Parathyroid adenoma (tissue), 2 donors: ENCODE measurements at regions not wholly inside any gene's neighbourhood (a gene's known extent, or its start where the extent isn't known, plus 50 kb on each side); places are given as distances from the start of the nearest gene placed in this dataset.

ENCODE experiments used
- H2AFZ ChIP-seq: fragments of 300-600 bp; sonication (generic); one replicate; pipeline ENCODE4 v1.7.0; 2017; ENCODE audit warnings: antibody characterized with exemption, mild to moderate bottlenecking
- H3K27ac ChIP-seq: fragments of 300-600 bp; sonication (generic); one replicate; pipeline ENCODE4 v1.7.0; 2017
- H3K27me3 ChIP-seq: fragments of 300-600 bp; sonication (generic); one replicate; pipeline ENCODE4 v1.7.0; 2017; ENCODE audit warnings: low read length; ENCODE audit not compliant: control insufficient read depth, insufficient read depth
- H3K36me3 ChIP-seq: fragments of 300-600 bp; sonication (generic); one replicate; pipeline ENCODE4 v1.7.0; 2017; ENCODE audit warnings: low read length; ENCODE audit not compliant: control insufficient read depth, insufficient read depth
- H3K4me1 ChIP-seq: fragments of 300-600 bp; sonication (generic); one replicate; pipeline ENCODE4 v1.7.0; 2017; ENCODE audit warnings: control low read depth
- H3K4me2 ChIP-seq: fragments of 300-600 bp; sonication (generic); one replicate; pipeline ENCODE4 v1.7.0; 2017; ENCODE audit warnings: low read length
- H3K4me3 ChIP-seq: fragments of 300-600 bp; sonication (generic); one replicate; pipeline ENCODE4 v1.7.0; 2017; ENCODE audit warnings: low read depth, low read length
- H3K79me2 ChIP-seq: fragments of 300-600 bp; sonication (generic); one replicate; pipeline ENCODE4 v1.7.0; 2017; ENCODE audit warnings: control low read depth
- H3K9ac ChIP-seq: fragments of 300-600 bp; sonication (generic); one replicate; pipeline ENCODE4 v1.7.0; 2017; ENCODE audit warnings: mild to moderate bottlenecking
- H3K9me3 ChIP-seq: fragments of 300-600 bp; sonication (generic); one replicate; pipeline ENCODE4 v1.7.0; 2017; ENCODE audit warnings: low read length; ENCODE audit not compliant: control insufficient read depth
- CTCF ChIP-seq: fragments of 300-600 bp; sonication (generic); IDR thresholded peaks from one replicate; pipeline ENCODE4 v1.7.0; 2017; ENCODE audit warnings: antibody characterized with exemption, mild to moderate bottlenecking
- donor health status: primary hyperparathyroidism.

DNA sequence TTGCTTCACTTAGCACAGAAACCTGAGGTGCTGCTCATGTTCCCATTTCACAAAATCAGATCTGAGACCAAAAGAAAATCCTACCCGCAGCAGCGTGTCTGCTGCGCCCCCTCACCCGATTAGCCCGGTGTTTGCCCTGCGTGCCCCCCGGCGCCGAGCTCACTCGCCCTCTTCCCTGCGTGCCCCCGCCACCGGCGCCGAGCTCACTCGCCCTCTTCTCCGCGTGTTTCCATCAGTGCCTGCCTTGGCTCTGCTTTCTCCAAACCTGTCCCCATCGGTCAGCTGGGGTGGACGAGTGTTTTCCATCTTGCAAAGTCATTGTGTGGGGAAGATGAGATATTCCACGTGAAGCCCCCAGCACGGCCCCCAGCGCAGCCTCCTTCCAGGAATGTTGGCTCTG lies 225.3 kb upstream of the PITRM1 start:
- Histone ChIP-seq H3K9me3 (no peaks in the 10 kb centered on the region), H3K9ac (no peak overlapping the region), H3K79me2 (no peaks in the 10 kb centered on the region), H3K4me3 (no peak overlapping the region), H3K27me3 (no peaks in the 10 kb centered on the region), H2AFZ (no peak overlapping the region), H3K4me1 (no peaks in the 10 kb centered on the region), H3K4me2 (no peak overlapping the region), H3K27ac (no peak overlapping the region), H3K36me3 (no peaks in the 10 kb centered on the region)
- no peak for TF ChIP-seq CTCF

GRCh38 chr10:3397231-3397630 lies 224.6 kb upstream of the PITRM1 start:
- Histone ChIP-seq H2AFZ (no peak overlapping the region), H3K27ac (no peak overlapping the region), H3K4me1 (no peaks in the 10 kb centered on the region), H3K9ac (no peak overlapping the region), H3K9me3 (no peaks in the 10 kb centered on the region), H3K4me3 (no peak overlapping the region), H3K79me2 (no peaks in the 10 kb centered on the region), H3K4me2 (no peak overlapping the region), H3K27me3 (no peaks in the 10 kb centered on the region), H3K36me3 (no peaks in the 10 kb centered on the region)
- TF ChIP-seq CTCF, result no peak

DNA sequence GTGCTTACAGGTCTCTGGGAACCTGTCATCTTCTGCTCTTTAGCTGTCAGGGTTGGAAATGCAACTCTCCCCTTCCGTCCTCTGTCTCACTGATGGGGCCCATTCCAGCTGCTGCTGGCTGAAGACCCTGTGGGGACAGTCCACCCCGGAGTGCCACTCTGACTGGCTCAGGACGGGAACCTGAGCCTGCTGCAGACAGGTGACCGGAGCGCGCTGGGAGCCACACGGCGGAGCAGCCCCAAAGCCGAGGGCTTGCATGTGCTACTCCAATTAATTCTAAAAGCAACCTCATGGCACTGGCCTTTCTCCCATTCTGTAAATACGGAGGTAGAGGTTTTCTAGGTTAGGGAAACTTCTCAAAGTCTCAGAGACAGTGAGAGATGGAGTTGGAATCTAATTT lies 223.5 kb upstream of the PITRM1 start:
- Histone ChIP-seq H2AFZ (no peak overlapping the region), H3K27me3 (no peaks in the 10 kb centered on the region), H3K4me2 (no peak overlapping the region), H3K79me2 (no peaks in the 10 kb centered on the region), H3K9me3 (no peaks in the 10 kb centered on the region), H3K9ac (no peak overlapping the region), H3K4me1 (no peaks in the 10 kb centered on the region), H3K36me3 (no peaks in the 10 kb centered on the region), H3K4me3 (no peak overlapping the region), H3K27ac (no peak overlapping the region)
- no peak for TF ChIP-seq CTCF

- H3K4me2 ChIP-seq, result no peak overlapping the region
- H3K27ac ChIP-seq, result no peak overlapping the region
- H2AFZ ChIP-seq, result no peak overlapping the region
- H3K4me1 ChIP-seq, result no peaks in the 10 kb centered on the region
- no peaks in the 10 kb centered on the region for H3K36me3 ChIP-seq
- no peak overlapping the region for H3K4me3 ChIP-seq
- no peak overlapping the region for H3K9ac ChIP-seq
- H3K79me2 ChIP-seq, result no peaks in the 10 kb centered on the region
- no peaks in the 10 kb centered on the region for H3K27me3 ChIP-seq
- H3K9me3 ChIP-seq, result no peaks in the 10 kb centered on the region
- no peak for TF ChIP-seq CTCF
Measured at GRCh38 chr10:3395458-3395861, 222.9 kb upstream of the PITRM1 start.

- Histone ChIP-seq H3K9me3 (no peaks in the 10 kb centered on the region), H3K9ac (no peak overlapping the region), H2AFZ (no peak overlapping the region), H3K36me3 (no peaks in the 10 kb centered on the region), H3K27ac (no peak overlapping the region), H3K79me2 (no peaks in the 10 kb centered on the region), H3K4me2 (no peak overlapping the region), H3K4me3 (no peak overlapping the region), H3K4me1 (no peaks in the 10 kb centered on the region), H3K27me3 (no peaks in the 10 kb centered on the region)
- TF ChIP-seq CTCF, result no peak
Measured at GRCh38 chr10:3395041-3395440, 222.5 kb upstream of the PITRM1 start.
